ENCODE measurements at regions not wholly inside any gene's neighbourhood (a gene's known extent, or its start where the extent isn't known, plus 50 kb on each side); places are given as distances from the start of the nearest gene placed in this dataset.

DNA sequence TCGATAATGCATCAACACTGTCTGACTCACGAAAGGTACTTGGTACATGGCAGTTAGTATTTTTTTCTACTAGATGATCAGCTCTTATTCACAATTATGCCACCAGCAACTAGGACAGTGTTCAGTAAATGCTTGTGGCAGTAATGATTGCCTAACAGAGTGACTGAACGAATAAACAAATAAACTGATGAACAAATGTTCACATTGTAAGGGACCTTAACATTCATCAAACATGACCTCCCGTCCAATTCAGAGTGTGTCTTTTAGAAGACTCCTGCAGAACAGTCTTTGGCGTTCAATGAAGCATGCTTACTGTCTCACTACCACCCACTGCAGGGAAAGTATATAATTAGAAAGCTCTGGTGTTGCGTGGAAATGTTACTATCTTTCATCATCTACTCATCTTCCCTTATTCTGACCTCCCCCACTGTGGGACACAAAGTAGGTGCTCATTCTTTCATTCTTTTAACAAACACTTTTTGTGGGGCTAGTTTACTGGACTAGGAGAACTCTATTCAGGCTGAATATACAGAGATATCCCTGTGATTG is 319.3 kb downstream of the RAB28 start (continued):
- no peak for TF ChIP-seq ZNF766 (CRISPR knock-in tag; conservative IDR thresholded peaks at IDR 0.05)
- TF ChIP-seq ATF4 (CRISPR knock-in tag; IDR thresholded peaks at IDR 0.05) = peak; percentile 69; the same call in 1 of the 2 replicates
- TF ChIP-seq DPF2 (IDR thresholded peaks at IDR 0.05) = no peak
- no peak for TF ChIP-seq MAFG (tag; conservative IDR thresholded peaks at IDR 0.05)
- TF ChIP-seq CCAR2 (IDR thresholded peaks at IDR 0.05; ENCODE audit: low read depth, low read length) = no peak
- no peak for TF ChIP-seq NR4A1 (CRISPR knock-in tag; IDR thresholded peaks at IDR 0.05)
- TF ChIP-seq NR4A1 (tag; IDR thresholded peaks at IDR 0.05) = no peak
- no peak for TF ChIP-seq ZNF644 (tag; IDR thresholded peaks at IDR 0.05; ENCODE audit: low read depth)
- no peak for TF ChIP-seq ZNF511 (CRISPR knock-in tag; IDR thresholded peaks at IDR 0.05)

GRCh38 chr4:13162886-13163285 is 321.3 kb downstream of the RAB28 start:
- FAIRE-seq (no peak), DNase-seq (ENCODE audit: extremely low read depth in 1 of 4, low spot score in 3 of 4) (no peak), ATAC-seq (no peak)
- no peak for TF ChIP-seq FOXM1 (IDR thresholded peaks at IDR 0.05; ENCODE audit: low read depth)
- TF ChIP-seq FOXM1 (CRISPR knock-in tag; IDR thresholded peaks at IDR 0.05; ENCODE audit: low read depth) = no peak
- TF ChIP-seq ZSCAN32 (CRISPR knock-in tag; IDR thresholded peaks at IDR 0.05) = no peak
- TF ChIP-seq RFX7 (CRISPR knock-in tag; IDR thresholded peaks at IDR 0.05) = no peak
- TF ChIP-seq ELF1 (tag; IDR thresholded peaks at IDR 0.05) = no peak
- no peak for TF ChIP-seq JUN (IDR thresholded peaks at IDR 0.05; ENCODE audit: borderline replicate concordance, low read depth, low read length)
- TF ChIP-seq JUN (CRISPR knock-in tag; IDR thresholded peaks at IDR 0.05; ENCODE audit: borderline replicate concordance) = no peak
- TF ChIP-seq CXXC5 (CRISPR knock-in tag; IDR thresholded peaks at IDR 0.05) = no peak
- TF ChIP-seq ZNF79 (CRISPR knock-in tag; IDR thresholded peaks at IDR 0.05; ENCODE audit: low read depth) = no peak
- no peak for TF ChIP-seq XRCC4 (IDR thresholded peaks at IDR 0.05; ENCODE audit: extremely low read depth, insufficient read depth, insufficient read length)
- no peak for TF ChIP-seq PHF8 (IDR thresholded peaks at IDR 0.05; ENCODE audit: borderline replicate concordance, low read length)
- no peak for TF ChIP-seq KLF16 (IDR thresholded peaks at IDR 0.05)
- TF ChIP-seq, protein P1, sequence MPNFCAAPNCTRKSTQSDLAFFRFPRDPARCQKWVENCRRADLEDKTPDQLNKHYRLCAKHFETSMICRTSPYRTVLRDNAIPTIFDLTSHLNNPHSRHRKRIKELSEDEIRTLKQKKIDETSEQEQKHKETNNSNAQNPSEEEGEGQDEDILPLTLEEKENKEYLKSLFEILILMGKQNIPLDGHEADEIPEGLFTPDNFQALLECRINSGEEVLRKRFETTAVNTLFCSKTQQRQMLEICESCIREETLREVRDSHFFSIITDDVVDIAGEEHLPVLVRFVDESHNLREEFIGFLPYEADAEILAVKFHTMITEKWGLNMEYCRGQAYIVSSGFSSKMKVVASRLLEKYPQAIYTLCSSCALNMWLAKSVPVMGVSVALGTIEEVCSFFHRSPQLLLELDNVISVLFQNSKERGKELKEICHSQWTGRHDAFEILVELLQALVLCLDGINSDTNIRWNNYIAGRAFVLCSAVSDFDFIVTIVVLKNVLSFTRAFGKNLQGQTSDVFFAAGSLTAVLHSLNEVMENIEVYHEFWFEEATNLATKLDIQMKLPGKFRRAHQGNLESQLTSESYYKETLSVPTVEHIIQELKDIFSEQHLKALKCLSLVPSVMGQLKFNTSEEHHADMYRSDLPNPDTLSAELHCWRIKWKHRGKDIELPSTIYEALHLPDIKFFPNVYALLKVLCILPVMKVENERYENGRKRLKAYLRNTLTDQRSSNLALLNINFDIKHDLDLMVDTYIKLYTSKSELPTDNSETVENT (CRISPR knock-in tag; IDR thresholded peaks at IDR 0.05) = no peak
- H3K27ac ChIP-seq (ENCODE audit: extremely low read depth, low read depth, low read length) = no peak overlapping the region
- H4K20me1 ChIP-seq (replicated peaks; ENCODE audit: control insufficient read depth, insufficient read depth, low read length) = no peaks in the 10 kb centered on the region
- POLR2A ChIA-PET = no interaction called here
- H3K4me2 ChIP-seq (ENCODE audit: insufficient read depth, low read length) = no peak overlapping the region
- no peaks in the 10 kb centered on the region for H3K36me3 ChIP-seq (ENCODE audit: control insufficient read depth, insufficient read depth, low read length)
- no peaks in the 10 kb centered on the region for H3K79me2 ChIP-seq (ENCODE audit: control insufficient read depth, insufficient read depth, low read length)
- H3K9ac ChIP-seq (ENCODE audit: insufficient read depth in 1 of 2, low read depth in 2 of 2, low read length in 2 of 2) = no peak overlapping the region
- intact Hi-C loops (cut with micrococcal nuclease) (no loop called here), in situ Hi-C loops (cut with MboI) (no loop called here)
- H2AFZ ChIP-seq (ENCODE audit: low read depth, low read length) = no peak overlapping the region
- BruUV-seq (replicated peaks) = no TSS peak
- no peaks in the 10 kb centered on the region for H3K9me3 ChIP-seq (replicated peaks; ENCODE audit: control insufficient read depth, insufficient read depth, low read depth, low read length)
- H3K4me1 ChIP-seq (replicated peaks in 1 of 2; ENCODE audit: control insufficient read depth in 2 of 2, insufficient read depth in 2 of 2, low read length in 2 of 2) = no peaks in the 10 kb centered on the region
- H3K4me3 ChIP-seq = no peak overlapping the region
- WGBS (ENCODE audit: insufficient coverage, low coverage, missing lambda C conversion rate) = 6% methylated on average over 5 of the region's 5 CpGs
- CTCF ChIA-PET (ENCODE audit: low intra/inter-chr PET ratio) = no interaction called here
- no peaks in the 10 kb centered on the region for H3K9me1 ChIP-seq (ENCODE audit: control insufficient read depth, insufficient read depth, low read length)
- 0 out of 5 replicates have a peak, but pooled peaks cover 0 to 4% of the 10 kb centered on the region in 2 experiments for H3K27me3 ChIP-seq (ENCODE audit: control insufficient read depth in 2 of 2, insufficient read depth in 2 of 2, low read length in 2 of 2)

Measured in K562 (cell line).